Head of caudate nucleus (tissue), 42 donors: ENCODE measurements at regions not wholly inside any gene's neighbourhood (a gene's known extent, or its start where the extent isn't known, plus 50 kb on each side); places are given as distances from the start of the nearest gene placed in this dataset.

Source experiments
- DNase-seq, 42 donors: peaks; one replicate each; pipeline versions ENCODE4 v3.0.0 to v3.0.0-alpha.2; 2020 to 2021; ENCODE audit warnings: mixed read lengths in 7 of 42
- intact Hi-C: fragments of 100-400 bp; cut with DNase I; formaldehyde crosslinking; loops from one replicate; pipeline ENCODE4 v1.15.0; 2022

GRCh38 chr4:44121210-44121609 is 327.4 kb downstream of the KCTD8 start:
- DNase-seq, result no peak
- intact Hi-C loops, result no loop called here
